ENCODE measurements at regions not wholly inside any gene's neighbourhood (a gene's known extent, or its start where the extent isn't known, plus 50 kb on each side); places are given as distances from the start of the nearest gene placed in this dataset.
A peak's percentile ranks its signal among the peaks of the same experiment; 100 is the strongest.

DNA sequence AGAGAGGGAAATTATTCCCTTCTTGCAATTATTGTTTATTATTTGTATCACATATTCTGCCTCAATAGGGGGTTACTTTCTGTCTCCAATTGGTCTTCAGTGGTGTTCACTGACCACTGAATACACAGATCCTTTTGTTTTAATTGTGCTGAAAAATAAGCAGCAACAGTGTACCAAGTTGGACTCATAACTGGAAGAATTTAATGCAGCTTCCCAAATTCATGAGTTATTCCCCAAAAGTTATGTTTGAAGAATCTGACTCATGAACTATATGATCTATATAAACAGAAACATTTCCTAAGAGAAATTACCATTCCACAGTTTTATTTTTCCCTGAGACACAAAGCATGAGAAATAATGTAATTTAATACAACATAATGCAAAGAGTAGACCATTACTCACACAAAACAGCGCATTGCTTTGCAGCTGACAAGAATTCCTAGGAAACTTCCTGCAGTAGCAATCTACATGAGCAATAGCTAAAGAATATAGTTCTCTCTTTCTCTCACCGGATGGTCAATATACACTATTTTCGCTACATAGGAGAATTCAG is 479.2 kb downstream of the HTR7 start:
- DNase-seq (ENCODE audit: low read depth in 4 of 4, low spot score in 2 of 4): no peak

DNA sequence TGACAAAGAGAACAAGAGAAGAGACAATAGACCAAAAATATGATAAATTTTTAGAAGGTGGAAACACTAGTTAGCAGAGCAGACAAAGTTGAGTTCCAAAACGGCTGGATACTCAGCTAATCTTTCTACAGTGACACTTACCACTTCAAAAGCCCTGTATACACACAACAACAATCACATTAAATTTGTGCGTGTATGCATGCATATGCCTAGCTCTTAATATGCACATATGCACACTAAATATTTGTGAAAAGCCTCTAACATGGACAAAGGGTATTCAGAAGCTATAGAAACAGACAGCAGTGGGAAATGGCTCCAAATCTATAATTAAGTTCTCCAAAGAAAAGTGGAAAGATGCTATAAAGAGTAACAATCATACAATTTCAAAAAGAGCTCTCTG is 476.4 kb downstream of the HTR7 start:
- no peak for DNase-seq (ENCODE audit: low read depth in 4 of 4, low spot score in 2 of 4)

DNA sequence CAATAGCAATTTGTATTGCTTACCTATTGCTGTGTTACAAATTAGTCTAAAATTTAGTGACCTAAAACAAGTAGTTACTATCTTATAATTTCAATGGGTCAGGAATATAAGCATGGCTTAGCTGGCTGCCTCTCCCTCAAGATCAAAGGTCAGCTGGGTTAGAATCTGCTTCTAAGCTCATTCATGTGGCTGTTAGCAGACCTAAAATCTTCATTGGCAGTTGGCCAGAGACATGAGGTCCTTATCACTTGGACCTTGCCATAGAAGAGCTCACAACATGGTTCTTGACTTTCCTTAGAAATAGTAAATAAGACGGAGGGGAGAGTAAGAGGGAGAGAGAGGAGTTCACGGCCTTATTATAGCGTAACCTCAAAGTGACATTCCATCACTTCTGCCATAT is 468.0 kb downstream of the HTR7 start:
- DNase-seq (ENCODE audit: low read depth in 4 of 4, low spot score in 2 of 4): no peak

DNA sequence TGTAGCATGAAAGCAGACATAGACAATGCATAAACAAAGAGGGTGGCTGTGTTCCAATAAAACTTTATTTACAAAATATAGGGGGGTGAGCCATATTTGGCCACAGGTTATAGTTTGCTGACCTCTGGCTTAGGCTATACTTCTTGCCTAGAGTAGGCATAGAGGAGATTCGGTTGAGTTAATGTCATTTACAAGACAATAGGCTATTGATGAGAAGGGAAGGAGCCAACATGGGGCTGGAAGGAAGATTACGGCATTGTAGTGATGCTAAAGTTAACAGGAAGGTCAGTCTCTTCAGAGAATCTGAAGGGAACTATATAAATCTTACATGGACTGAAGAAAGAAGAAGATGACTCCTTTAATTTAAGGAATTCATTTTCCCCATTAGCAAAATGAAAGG is 463.5 kb downstream of the HTR7 start:
- no peak for DNase-seq (ENCODE audit: low read depth in 4 of 4, low spot score in 2 of 4)

DNA sequence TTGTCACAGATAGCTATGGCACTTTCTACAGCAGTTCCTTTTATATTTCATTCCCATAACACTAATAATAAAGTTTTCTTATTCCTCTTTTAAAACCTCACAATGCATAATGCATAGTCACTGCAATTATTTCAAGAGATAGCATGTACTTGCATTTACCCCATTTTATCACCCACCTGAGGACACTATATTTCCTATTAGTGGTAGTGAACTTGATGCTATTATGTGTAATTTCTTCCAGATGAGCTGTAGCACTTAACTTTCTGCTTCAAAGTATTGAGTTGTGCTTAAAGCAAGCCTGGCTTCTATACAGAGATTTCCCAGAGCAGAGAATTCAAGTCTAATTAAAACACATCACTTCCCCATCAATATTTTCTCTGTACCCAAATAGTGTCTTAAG is 461.1 kb downstream of the HTR7 start:
- no peak for DNase-seq (ENCODE audit: low read depth in 4 of 4, low spot score in 2 of 4)

DNA sequence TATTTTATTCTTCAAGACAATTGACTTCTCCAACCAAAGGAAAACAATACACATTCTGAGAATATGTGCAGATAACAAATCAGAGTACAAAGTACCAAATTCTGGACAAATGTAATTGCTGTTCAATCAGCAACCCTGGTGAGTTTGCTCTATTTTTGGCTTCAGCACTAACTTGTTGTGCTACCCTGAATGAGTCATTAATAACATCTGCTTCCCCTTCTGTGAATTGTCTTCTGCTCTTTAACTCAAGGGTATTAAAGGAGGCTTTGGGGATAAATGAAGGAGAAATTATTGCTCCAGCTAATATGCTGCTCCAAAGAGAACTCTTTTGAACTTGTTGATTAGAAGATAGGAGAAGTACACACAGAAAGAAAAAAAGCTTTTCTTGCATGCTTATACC is 459.3 kb downstream of the HTR7 start:
- DNase-seq (ENCODE audit: low read depth in 4 of 4, low spot score in 2 of 4): no peak

DNA sequence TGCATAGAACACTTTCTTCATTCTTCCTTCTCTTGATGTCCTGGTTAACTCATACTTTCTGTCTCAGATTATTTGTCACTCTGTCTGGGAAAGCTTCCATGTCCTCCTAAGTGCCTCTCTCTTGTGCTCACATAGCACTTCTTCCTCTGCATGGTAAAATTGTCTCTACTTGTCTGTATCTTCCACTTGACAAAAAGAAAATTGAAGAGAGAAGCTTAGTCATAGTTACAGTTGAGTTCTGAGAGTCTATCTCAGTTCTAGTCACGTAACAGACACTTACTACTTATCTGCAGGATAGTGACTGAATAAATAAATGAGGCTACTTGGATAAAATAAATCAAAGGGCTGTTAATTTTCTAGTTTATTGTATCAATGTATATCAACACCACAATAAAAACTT is 458.1 kb downstream of the HTR7 start:
- no peak for DNase-seq (ENCODE audit: low read depth in 4 of 4, low spot score in 2 of 4)

DNA sequence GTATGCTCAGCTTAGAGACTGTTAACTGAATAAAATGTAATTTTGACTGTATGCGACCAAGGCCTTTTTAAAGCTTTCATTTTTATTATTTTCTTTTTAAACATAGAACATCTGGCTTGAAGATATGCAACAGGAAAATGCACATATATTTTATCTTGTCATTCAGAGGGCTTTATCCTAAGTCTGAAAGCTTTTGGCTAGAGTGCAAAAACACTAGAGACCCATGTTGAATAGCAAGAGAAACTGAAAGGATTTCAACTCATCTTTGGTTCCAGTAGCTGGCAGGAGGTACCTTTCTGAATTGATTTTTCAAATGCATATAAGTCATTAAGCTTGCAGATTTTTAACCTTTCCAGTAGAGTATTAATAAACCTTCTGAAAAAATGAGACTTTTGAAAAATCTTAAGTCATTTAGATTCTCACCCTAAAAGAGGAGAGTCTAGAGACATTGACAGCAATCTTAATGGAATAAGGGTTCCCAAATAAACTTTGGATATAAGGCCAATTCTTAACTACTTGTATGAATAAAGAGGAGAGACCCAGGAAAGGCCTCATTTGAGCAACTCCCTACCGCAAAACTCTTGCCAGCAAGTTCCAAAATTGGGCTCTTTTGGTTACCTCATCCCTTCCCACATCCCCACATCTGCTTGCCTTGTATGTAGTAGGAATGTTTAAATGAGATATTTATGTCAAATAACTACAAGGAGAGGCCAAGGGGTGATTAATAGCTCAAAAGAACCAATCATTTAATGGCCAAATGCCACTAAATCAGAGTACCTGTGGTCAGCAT is 454.4 kb downstream of the HTR7 start:
- DNase-seq (ENCODE audit: low read depth in 4 of 4, low spot score in 2 of 4): peak in 2 of 4 donors; percentile 3 to 10

DNA sequence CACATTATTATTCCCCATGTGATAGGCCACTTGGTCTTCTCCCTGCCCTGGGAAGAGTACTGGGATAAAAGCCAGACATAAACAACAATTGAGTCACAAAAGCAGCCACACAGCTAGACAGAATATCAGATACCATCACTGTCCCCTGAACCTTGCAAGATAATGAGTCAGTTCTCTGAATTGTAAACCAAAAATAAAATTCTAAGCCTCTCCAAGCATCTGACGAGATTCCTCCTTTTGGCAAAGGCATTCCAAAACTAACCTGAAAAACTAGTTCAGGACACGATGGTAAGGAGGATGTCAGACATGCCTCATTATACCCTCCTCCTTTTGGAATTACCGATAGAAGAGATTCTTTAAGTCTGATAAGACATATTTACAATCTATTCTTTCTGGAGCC is 450.7 kb downstream of the HTR7 start:
- no peak for DNase-seq (ENCODE audit: low read depth in 4 of 4, low spot score in 2 of 4)

DNA sequence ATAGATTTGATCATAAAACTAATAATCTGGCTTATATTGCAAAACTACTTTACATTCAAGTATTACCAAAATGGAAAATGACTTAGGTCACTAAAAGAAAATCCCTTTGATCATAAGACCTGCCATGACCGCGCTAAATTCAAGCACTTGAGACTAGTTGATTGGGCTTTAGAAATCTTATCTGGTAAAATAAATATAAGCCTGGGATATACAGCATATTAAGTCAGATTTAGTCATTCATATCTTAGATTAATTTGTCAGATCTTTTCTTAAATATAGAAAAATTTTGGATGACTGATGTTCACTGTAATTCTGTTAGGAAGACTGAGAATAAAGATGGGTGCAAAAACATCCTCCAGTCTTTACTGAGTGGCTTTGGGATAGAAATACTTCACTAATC is 450.0 kb downstream of the HTR7 start:
- DNase-seq (ENCODE audit: low read depth in 4 of 4, low spot score in 2 of 4): no peak

DNA sequence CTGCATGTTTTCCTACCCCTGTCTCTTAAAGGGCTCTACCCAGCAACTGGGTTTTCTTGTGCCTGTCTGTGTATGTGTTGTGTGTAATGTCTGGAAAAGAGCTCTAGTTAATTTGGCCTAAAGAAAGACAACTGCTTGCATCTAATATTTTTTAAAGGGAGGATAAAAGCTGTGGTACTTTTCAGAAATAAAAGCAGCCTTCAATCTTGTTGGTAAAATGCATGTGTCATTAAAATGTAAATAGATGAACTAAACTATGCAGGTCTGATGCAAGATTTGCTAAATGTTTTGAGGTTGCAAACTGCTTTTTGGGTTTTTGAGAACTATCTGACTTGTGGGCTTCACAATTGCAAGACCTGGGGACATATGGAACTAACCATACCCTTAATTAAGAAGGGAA is 445.3 kb downstream of the HTR7 start:
- no peak for DNase-seq (ENCODE audit: low read depth in 4 of 4, low spot score in 2 of 4)

DNA sequence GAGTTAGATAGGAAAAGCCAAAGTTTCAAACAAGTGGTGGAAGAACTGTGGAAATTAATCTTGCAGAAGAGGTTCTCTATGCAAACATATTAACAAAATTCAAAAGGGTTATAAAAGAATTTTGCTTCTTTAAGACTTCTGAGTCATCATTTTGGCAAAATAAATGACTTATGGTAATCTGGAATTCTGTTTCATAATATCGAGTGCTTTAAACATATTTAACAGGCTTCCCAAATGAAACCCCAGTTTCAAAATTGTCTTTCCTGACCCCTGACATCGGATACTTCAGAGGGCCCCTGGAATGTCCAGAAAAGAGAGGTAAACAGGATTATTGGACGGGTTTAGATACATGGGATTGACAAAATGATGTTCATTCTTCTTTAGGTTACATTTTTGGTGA is 444.6 kb downstream of the HTR7 start:
- no peak for DNase-seq (ENCODE audit: low read depth in 4 of 4, low spot score in 2 of 4)

DNA sequence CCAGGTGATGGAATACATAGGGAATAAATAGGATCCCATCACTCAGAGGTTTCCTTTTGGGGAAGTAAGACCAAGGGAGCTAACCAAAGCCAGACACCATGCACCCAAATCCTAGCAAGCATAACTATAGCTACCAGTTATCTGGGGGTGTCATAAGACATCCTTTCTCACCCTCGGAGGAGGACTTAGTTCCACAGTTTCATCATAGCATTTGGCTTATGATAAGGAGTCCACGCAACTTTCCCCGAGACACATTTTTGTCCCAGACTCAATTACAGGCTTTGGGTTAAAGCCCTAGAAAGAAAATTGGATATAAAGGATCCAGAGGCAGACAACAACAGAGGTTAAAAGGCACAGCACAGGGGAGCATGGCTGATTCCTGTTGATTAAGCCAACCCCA is 442.9 kb downstream of the HTR7 start:
- DNase-seq (ENCODE audit: low read depth in 4 of 4, low spot score in 2 of 4): no peak

DNA sequence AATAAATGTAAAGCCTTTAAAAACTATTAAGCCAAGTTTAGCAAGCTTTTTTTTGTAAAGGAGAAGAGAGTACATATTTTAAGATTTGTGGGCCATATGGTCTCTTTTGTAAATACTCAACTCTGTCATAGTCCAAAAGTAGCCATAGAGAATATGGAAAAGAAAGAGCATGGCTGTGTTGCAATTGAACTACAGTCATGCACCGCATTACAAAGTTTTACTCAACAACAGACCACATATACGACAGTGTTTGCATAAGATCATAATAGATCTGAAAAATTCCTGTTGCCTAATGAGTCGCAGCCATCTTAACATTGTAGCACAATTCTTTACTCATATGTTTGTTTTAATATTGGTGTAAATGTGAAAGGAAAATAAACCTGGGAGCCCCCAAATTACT is 440.8 kb downstream of the HTR7 start:
- no peak for DNase-seq (ENCODE audit: low read depth in 4 of 4, low spot score in 2 of 4)

DNA sequence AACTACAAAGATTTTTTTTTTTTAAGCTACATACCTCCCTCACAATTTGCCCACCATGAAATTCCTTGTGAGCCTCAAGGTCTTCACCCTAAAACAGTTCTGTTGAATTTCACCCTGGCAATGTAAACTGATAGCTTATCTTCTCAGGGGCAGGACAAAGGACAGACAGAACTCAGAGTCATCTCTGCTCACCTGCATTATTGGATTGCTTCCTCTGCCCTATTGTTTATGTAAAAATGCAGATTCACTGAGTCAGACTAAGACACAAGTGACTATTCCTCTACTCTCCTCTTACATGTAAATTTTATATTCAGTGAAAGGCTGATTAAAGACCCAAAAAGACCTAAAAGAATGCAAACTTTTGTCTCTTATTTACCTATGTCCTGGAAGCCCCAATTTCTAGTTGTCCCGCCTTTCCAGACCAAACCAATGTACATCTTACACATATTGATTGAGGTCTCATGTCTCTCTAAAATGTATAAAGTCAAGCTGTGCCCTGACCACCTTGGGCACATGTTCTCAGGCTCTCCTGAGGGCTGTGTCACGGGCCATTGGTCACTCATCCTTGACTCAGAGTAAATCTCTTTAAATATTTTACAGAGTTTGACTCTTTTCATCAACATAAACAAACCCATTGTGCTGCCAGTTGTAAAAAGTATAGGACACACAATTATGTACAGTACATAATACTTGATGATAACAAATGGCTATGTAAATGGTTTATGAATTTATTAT is 440.2 kb downstream of the HTR7 start:
- DNase-seq (ENCODE audit: low read depth in 4 of 4, low spot score in 2 of 4): no peak

DNA sequence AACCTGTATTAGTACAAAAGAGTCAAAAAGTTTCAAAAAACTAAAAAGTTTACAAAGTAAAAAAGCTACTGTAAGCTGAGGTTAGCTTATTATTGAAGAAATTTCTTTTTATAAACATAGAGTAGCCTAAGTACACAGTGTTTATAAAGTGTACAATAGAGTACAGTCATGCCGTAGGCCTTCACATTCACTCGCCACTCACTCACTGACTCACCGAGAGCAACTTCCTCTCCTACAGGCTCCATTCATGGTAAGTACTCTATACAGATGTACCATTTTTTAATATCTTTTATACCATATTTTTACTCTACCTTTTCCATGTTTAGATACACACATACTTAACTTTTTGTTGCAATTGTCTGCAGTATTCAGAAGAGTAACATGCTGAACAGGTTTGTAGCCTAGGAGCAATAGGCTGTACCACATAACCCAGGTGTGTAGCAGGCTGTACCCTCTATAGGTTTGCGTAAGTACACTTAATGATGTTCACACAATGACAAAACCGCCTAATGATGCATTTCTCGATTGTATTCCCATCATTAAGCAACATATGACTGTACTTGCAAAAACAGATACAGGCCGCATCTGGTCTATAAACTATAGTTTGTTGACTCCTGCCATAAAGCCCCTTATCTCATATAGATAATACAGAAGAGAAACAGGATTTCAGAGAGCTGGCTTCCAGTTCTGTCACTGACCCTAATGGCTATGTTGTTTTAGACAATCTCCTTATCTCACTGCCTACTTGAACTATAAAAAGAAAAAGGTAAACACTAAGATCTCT is 438.8 kb downstream of the HTR7 start:
- no peak for DNase-seq (ENCODE audit: low read depth in 4 of 4, low spot score in 2 of 4)

DNA sequence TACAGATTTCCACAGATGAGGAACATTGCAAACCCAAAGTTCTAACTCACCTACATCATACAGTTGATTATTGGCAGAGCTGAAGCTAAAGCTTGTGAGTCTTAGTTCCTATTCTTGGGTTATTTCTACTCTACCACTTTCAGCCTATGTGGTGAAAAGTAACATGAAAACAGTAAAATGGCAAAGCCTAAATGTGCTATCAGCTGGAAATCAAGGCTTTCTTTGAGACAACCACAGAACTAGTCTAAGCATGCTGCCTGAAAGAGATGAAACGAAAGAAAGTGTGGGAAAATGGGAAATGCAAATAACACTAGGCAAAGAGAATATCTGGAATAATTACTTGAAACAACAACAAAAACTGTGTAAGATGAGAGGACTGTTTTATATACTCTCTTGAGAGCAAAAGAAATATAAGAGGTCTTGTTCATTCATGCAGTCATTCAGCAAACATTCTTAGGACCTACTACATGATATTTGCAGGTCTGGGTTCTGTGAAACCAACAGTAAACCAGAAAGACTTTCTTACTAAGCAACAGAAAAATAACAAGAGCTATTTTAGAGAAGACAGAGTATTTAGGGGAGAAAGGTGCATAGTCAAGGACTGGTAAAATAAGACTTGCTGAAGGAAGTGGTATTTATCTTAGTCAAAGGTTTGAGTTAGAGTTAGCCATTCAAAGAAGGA is 437.1 kb downstream of the HTR7 start:
- no peak for DNase-seq (ENCODE audit: low read depth in 4 of 4, low spot score in 2 of 4)

DNA sequence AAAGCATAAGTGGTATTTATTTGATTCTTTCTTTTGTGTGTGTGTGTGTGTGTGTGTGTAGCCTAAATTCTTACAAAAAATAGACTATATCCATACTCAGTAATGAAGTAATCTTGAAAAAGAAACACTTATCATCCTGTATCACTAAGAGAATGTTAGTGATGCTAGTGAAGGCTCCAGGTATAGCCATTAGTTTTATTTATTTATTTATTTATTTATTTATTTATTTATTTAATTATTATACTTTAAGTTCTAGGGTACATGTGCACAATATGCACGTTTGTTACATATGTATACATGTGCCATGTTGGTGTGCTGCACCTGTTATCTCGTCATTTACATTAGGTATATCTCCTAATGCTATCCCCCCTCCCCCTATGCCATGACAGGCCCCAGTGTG is 436.0 kb downstream of the HTR7 start:
- no peak for DNase-seq (ENCODE audit: low read depth in 4 of 4, low spot score in 2 of 4)

DNA sequence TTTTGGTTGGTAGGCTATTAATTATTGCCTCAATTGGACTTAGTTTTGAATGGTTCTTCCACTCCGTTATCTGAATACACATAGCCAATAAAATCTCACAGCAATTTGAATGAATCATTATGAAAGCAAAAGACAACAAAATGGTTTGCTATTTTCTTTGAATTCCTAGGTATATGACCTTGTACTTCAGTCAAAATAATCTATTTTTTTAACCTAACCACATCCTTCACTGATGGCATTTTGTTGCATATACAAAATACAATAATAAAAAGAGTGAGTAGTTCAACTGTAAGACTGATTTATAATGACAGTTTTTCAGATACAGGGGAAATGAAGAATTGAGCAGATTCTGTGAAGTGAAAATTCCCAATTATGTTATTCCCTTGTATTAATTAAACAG is 433.1 kb downstream of the HTR7 start:
- DNase-seq (ENCODE audit: low read depth in 4 of 4, low spot score in 2 of 4): no peak

DNA sequence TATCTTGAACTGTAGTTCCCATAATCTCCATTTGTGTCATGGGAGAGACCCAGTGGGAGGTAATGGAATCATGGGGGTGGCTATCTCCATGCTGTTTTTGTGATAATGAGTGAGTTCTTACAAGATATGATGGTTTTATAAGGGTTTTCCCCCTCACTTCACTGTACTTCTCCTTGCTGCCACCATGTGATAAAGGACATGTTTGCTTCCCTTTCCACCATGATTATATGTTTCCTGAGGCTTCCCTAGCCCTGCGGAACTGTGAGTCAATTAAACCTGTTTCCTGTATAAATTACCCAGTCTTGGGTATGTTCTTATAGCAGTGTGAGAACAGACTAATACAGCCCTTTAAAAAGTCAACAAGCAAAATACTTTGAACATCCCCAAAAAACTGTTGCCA is 427.7 kb downstream of the HTR7 start:
- DNase-seq (ENCODE audit: low read depth in 4 of 4, low spot score in 2 of 4): no peak

DNA sequence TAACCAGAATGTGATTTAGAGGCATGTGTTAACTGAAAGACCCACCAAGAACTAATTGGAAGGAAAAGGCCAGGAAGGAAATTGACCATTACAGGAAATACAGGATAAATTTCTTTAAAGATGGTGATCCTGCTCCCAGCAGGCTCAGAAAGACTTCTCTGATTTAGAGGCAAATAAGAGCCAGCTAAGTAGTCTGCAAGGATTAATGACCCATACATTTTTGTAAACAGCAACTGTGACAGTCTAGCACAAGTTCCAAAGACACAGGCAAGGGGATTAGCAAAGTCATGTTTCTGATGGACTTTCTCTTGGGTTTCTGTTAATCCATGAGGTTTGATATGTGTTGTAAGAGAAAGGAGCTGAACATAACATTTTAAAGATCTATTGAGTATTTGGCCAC is 425.0 kb downstream of the HTR7 start:
- DNase-seq (ENCODE audit: low read depth in 4 of 4, low spot score in 2 of 4): peak in 1 of 4 donors; percentile 32
